Panc1 (cell line): ENCODE measurements at regions not wholly inside any gene's neighbourhood (a gene's known extent, or its start where the extent isn't known, plus 50 kb on each side); places are given as distances from the start of the nearest gene placed in this dataset.

Experiments
- ATAC-seq: fragments of 200-7000 bp; cut with Tn5 transposase; 2 replicates; pipeline ENCODE4 v1.9.1; 2020; ENCODE audit warnings: mild to moderate bottlenecking, moderate library complexity
- BruUV-seq: library from RNA; stranded (reverse); fragments of 400-500 nt; replicated peaks from 2 replicates; lab custom pipeline; 2021; lab: Mats Ljungman, UMichigan
- CTCF ChIA-PET: fragments of 300-600 bp; sonication (Branson Sonifier 250); formaldehyde crosslinking; loops from one replicate; lab custom pipeline; 2022; ENCODE audit warnings: antibody characterized with exemption; lab: Charles Lee
- POLR2A ChIA-PET: fragments of 300-600 bp; sonication (Branson Sonifier 250); formaldehyde crosslinking; loops from one replicate; lab custom pipeline; 2022; ENCODE audit warnings: antibody characterized with exemption; lab: Charles Lee
- DNase-seq: peaks from one replicate; pipeline ENCODE4 v3.0.0-alpha.2; 2010; ENCODE audit warnings: low read depth, low spot score
- H3K27ac ChIP-seq: 2 replicates; pipeline ENCODE4 v1.5.1; 2011; ENCODE audit warnings: mild to moderate bottlenecking, low read length, inconsistent platforms
- H3K27me3 ChIP-seq: fragments of 200-500 bp; sonication (Bioruptor generic); 2 replicates; pipeline ENCODE4 v1.6.0; 2014; ENCODE audit warnings: low read length, inconsistent platforms; ENCODE audit not compliant: control insufficient read depth, insufficient read depth
- H3K36me3 ChIP-seq: fragments of 200-500 bp; sonication (Bioruptor generic); 2 replicates; pipeline ENCODE4 v1.5.1; 2014; ENCODE audit warnings: inconsistent platforms, mild to moderate bottlenecking, low read length, moderate library complexity; ENCODE audit not compliant: control insufficient read depth, insufficient read depth
- H3K4me1 ChIP-seq: 2 replicates; pipeline ENCODE4 v1.5.1; 2011; ENCODE audit warnings: inconsistent platforms, mild to moderate bottlenecking, low read length, moderate library complexity; ENCODE audit not compliant: control insufficient read depth, insufficient read depth
- H3K4me3 ChIP-seq, 2 experiments: 2 replicates each; pipeline ENCODE4 v1.5.1; 2011 to 2012; ENCODE audit warnings: low read depth in 2 of 2, low read length in 2 of 2, mild to moderate bottlenecking in 2 of 2, inconsistent platforms in 1 of 2, moderate library complexity in 1 of 2
- H3K9me3 ChIP-seq: fragments of 200-500 bp; sonication (Bioruptor generic); 2 replicates; pipeline ENCODE4 v1.5.1; 2014; ENCODE audit warnings: low read depth, mild to moderate bottlenecking, inconsistent platforms, low read length, moderate library complexity; ENCODE audit not compliant: control insufficient read depth, insufficient read depth
- POLR2AphosphoS5 ChIP-seq: IDR thresholded peaks from 2 replicates; pipeline ENCODE4 v1.6.1; 2012; ENCODE audit warnings: mild to moderate bottlenecking, low read depth, low read length, moderate library complexity
- SIN3A ChIP-seq: IDR thresholded peaks from 2 replicates; pipeline ENCODE4 v1.6.1; 2012; ENCODE audit warnings: low read depth, mild to moderate bottlenecking, low read length, moderate library complexity, borderline replicate concordance; ENCODE audit not compliant: insufficient read depth
- TCF7L2 ChIP-seq: IDR thresholded peaks from 2 replicates; pipeline ENCODE4 v1.6.1; 2011; ENCODE audit warnings: mild to moderate bottlenecking, low read depth, low read length, inconsistent platforms
- in situ Hi-C: cut with HindIII; loops from 2 replicates; pipeline ENCODE4 v1.10.0; 2016; ENCODE audit warnings: low sequenced_read_pairs, low pct_unique_long_range_greater_than_20kb
- intact Hi-C: fragments of 100-400 bp; cut with micrococcal nuclease; formaldehyde crosslinking; loops from one replicate; pipeline ENCODE4 v1.10.0; 2022; ENCODE audit not compliant: unreplicated experiment
- TF ChIP-seq, protein P1 (sequence below), 2 experiments: IDR thresholded peaks; 2 replicates each; pipeline ENCODE4 v1.6.1; 2011 to 2012; ENCODE audit warnings: low read depth in 2 of 2, control low read depth in 1 of 2, low read length in 1 of 2, mild to moderate bottlenecking in 1 of 2, moderate library complexity in 1 of 2; ENCODE audit not compliant: insufficient read depth in 1 of 2
- TF ChIP-seq, protein P2 (sequence below): fragments of 450-650 bp; IDR thresholded peaks from 2 replicates; pipeline ENCODE4 v1.5.1; 2017; ENCODE audit warnings: mild to moderate bottlenecking

DNA sequence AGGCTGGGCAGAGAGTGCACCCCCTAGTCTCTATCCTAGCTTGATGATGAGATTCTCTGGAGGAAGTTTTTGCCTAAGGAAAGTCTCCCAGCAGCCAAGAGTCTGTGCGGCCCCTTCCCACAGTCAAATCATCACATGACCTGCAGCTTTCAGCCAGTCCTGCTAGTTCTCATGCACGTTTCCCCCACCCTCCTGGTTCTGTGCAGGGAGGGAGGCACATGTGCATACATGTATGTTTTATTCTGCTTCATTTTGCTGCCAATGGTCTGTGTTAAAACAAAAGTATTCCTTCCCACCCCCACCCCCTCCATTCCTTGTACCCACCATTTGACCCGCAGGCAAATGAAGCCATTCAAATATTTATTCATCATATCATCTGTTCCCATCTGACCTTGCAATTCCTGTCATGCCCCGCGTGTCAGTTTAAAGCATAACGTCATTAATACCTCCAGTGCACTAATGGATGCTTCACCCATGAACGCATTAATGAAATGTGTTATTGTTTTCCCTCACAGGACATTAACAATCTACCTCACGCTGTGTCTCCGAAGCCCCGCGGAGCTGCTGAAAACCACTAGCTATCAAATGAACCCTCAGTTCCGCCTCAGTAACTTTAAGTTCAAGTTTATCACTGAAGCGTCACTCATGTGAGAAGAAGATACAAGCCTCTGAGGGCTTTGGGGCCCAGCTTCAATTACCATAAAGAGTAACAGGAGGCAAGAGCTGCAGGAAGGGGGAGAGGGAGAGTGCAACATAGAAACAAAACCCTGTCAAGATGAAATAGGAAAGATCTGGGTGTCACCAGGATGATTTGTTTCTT is 139.6 kb downstream of the RASEF start:
- no peaks in the 10 kb centered on the region for H3K27me3 ChIP-seq
- H3K9me3 ChIP-seq = no peaks in the 10 kb centered on the region
- H3K4me3 ChIP-seq = no peak overlapping the region
- no TSS peak for BruUV-seq
- ChIA-PET CTCF (no interaction called here), POLR2A (no interaction called here)
- intact Hi-C loops (no loop called here), in situ Hi-C loops (no loop called here)
- DNase-seq (no peak), ATAC-seq (no peak)
- H3K36me3 ChIP-seq = no peaks in the 10 kb centered on the region
- H3K27ac ChIP-seq = no peak overlapping the region
- no peaks in the 10 kb centered on the region for H3K4me1 ChIP-seq
- TF ChIP-seq, protein P1, sequence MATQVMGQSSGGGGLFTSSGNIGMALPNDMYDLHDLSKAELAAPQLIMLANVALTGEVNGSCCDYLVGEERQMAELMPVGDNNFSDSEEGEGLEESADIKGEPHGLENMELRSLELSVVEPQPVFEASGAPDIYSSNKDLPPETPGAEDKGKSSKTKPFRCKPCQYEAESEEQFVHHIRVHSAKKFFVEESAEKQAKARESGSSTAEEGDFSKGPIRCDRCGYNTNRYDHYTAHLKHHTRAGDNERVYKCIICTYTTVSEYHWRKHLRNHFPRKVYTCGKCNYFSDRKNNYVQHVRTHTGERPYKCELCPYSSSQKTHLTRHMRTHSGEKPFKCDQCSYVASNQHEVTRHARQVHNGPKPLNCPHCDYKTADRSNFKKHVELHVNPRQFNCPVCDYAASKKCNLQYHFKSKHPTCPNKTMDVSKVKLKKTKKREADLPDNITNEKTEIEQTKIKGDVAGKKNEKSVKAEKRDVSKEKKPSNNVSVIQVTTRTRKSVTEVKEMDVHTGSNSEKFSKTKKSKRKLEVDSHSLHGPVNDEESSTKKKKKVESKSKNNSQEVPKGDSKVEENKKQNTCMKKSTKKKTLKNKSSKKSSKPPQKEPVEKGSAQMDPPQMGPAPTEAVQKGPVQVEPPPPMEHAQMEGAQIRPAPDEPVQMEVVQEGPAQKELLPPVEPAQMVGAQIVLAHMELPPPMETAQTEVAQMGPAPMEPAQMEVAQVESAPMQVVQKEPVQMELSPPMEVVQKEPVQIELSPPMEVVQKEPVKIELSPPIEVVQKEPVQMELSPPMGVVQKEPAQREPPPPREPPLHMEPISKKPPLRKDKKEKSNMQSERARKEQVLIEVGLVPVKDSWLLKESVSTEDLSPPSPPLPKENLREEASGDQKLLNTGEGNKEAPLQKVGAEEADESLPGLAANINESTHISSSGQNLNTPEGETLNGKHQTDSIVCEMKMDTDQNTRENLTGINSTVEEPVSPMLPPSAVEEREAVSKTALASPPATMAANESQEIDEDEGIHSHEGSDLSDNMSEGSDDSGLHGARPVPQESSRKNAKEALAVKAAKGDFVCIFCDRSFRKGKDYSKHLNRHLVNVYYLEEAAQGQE (IDR thresholded peaks at IDR 0.05; ENCODE audit: insufficient read depth in 1 of 2, low read depth in 2 of 2, low read length in 1 of 2) = no peak
- TF ChIP-seq TCF7L2 (no peak), POLR2AphosphoS5 (no peak), SIN3A (no peak)

GRCh38 chr9:82923912-82924605 is 138.9 kb downstream of the RASEF start:
- no TSS peak for BruUV-seq

More at GRCh38 chr9:82923912-82924605, 138.9 kb downstream of the RASEF start:
- DNase-seq = no peak
- no peak overlapping the region for H3K27ac ChIP-seq
- intact Hi-C loops = no loop called here
- H3K27me3 ChIP-seq = no peaks in the 10 kb centered on the region
- in situ Hi-C loops = no loop called here
- POLR2A ChIA-PET = no interaction called here
- H3K4me1 ChIP-seq = no peaks in the 10 kb centered on the region
- TF ChIP-seq TCF7L2 (no peak), SIN3A (no peak), POLR2AphosphoS5 (no peak)
- TF ChIP-seq, protein P2, sequence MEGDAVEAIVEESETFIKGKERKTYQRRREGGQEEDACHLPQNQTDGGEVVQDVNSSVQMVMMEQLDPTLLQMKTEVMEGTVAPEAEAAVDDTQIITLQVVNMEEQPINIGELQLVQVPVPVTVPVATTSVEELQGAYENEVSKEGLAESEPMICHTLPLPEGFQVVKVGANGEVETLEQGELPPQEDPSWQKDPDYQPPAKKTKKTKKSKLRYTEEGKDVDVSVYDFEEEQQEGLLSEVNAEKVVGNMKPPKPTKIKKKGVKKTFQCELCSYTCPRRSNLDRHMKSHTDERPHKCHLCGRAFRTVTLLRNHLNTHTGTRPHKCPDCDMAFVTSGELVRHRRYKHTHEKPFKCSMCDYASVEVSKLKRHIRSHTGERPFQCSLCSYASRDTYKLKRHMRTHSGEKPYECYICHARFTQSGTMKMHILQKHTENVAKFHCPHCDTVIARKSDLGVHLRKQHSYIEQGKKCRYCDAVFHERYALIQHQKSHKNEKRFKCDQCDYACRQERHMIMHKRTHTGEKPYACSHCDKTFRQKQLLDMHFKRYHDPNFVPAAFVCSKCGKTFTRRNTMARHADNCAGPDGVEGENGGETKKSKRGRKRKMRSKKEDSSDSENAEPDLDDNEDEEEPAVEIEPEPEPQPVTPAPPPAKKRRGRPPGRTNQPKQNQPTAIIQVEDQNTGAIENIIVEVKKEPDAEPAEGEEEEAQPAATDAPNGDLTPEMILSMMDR = no peak
- TF ChIP-seq, protein P1 (IDR thresholded peaks at IDR 0.05; ENCODE audit: insufficient read depth in 1 of 2, low read depth in 2 of 2, low read length in 1 of 2) = no peak
- H3K9me3 ChIP-seq = no peaks in the 10 kb centered on the region
- ATAC-seq = no peak
- CTCF ChIA-PET = no interaction called here
- H3K4me3 ChIP-seq = no peak overlapping the region
- H3K36me3 ChIP-seq = no peaks in the 10 kb centered on the region
